GM12878 (cell line): ENCODE measurements at regions not wholly inside any gene's neighbourhood (a gene's known extent, or its start where the extent isn't known, plus 50 kb on each side); places are given as distances from the start of the nearest gene placed in this dataset.

Experiments
- ATAC-seq: fragments of 200-7000 bp; cut with Tn5 transposase; 3 replicates; pipeline ENCODE4 v1.9.1; 2020; ENCODE audit warnings: mild to moderate bottlenecking, moderate library complexity
- BruUV-seq: library from RNA; stranded (reverse); fragments of 400-500 nt; replicated peaks from 2 replicates; lab custom pipeline; 2021; lab: Mats Ljungman, UMichigan
- CTCF ChIA-PET: fragments of 300-600 bp; sonication (Branson Sonifier 250); formaldehyde crosslinking; extraction: SDS; loops from one replicate; lab custom pipeline; 2021; ENCODE audit warnings: inconsistent platforms; lab: Yijun Ruan, JAX
- POLR2A ChIA-PET: fragments of 350-600 bp; formaldehyde crosslinking; extraction: SDS; loops from one replicate; lab custom pipeline; 2021; ENCODE audit warnings: inconsistent platforms; lab: Charles Lee
- RAD21 ChIA-PET: fragments of 300-600 bp; sonication (Branson Sonifier 250); formaldehyde crosslinking; loops from one replicate; lab custom pipeline; 2023; ENCODE audit warnings: antibody characterized with exemption; ENCODE audit not compliant: unreplicated experiment; lab: Charles Lee
- SMC1A ChIA-PET: fragments of 300-600 bp; sonication (Branson Sonifier 250); formaldehyde crosslinking; loops from one replicate; lab custom pipeline; 2023; ENCODE audit not compliant: unreplicated experiment, uncharacterized antibody; lab: Charles Lee
- DNase-seq: peaks from one replicate; pipeline ENCODE4 v3.0.0-alpha.2; 2011; ENCODE audit warnings: low read depth, low spot score
- FAIRE-seq: peaks from 3 replicates; lab custom pipeline; 2011; peaks lifted over from hg19 to GRCh38; lab: Jason Lieb, UNC
- H2AFZ ChIP-seq: 2 replicates; pipeline ENCODE4 v1.6.0; 2011; ENCODE audit warnings: low read depth, low read length, control low read depth; ENCODE audit not compliant: control insufficient read depth
- H3K27ac ChIP-seq: 2 replicates; pipeline ENCODE4 v1.5.1; 2011; ENCODE audit warnings: control low read depth; ENCODE audit not compliant: control insufficient read depth, insufficient read depth
- H3K27me3 ChIP-seq, 2 experiments: replicated peaks in 1 of 2; 2 replicates each; pipeline versions ENCODE4 v1.6.0 to v1.6.1; 2011; ENCODE audit warnings: low read length in 1 of 2; ENCODE audit not compliant: control insufficient read depth in 2 of 2, insufficient read depth in 2 of 2
- H3K36me3 ChIP-seq, 2 experiments: 2 replicates each; pipeline ENCODE4 v1.5.1; 2011; ENCODE audit warnings: low read length in 1 of 2; ENCODE audit not compliant: control insufficient read depth in 2 of 2, insufficient read depth in 2 of 2
- H3K4me1 ChIP-seq: 2 replicates; pipeline ENCODE4 v1.6.1; 2011; ENCODE audit warnings: mild to moderate bottlenecking, low read length, moderate library complexity, mixed read lengths; ENCODE audit not compliant: control insufficient read depth, insufficient read depth
- H3K4me2 ChIP-seq: 2 replicates; pipeline ENCODE4 v1.6.0; 2011; ENCODE audit warnings: control low read depth; ENCODE audit not compliant: control insufficient read depth, insufficient read depth
- H3K4me3 ChIP-seq: fragments of 200-600 bp; sonication (generic); 2 replicates; pipeline ENCODE4 v1.5.1; 2016
- H3K79me2 ChIP-seq: 2 replicates; pipeline ENCODE4 v1.6.0; 2011; ENCODE audit warnings: low read length; ENCODE audit not compliant: control insufficient read depth, insufficient read depth
- H3K9ac ChIP-seq: 2 replicates; pipeline ENCODE4 v1.8.0; 2011; ENCODE audit warnings: low read length, control low read depth, mixed read lengths; ENCODE audit not compliant: control insufficient read depth, insufficient read depth
- H3K9me3 ChIP-seq: replicated peaks from 3 replicates; pipeline ENCODE4 v1.5.1; 2011; ENCODE audit warnings: mild to moderate bottlenecking, low read length; ENCODE audit not compliant: control insufficient read depth, insufficient read depth
- H4K20me1 ChIP-seq: 2 replicates; pipeline ENCODE4 v1.6.0; 2011; ENCODE audit not compliant: control insufficient read depth, insufficient read depth
- LARP7 ChIP-seq: fragments of 450-650 bp; IDR thresholded peaks from 2 replicates; pipeline ENCODE4 v1.6.1; 2017; ENCODE audit warnings: mild to moderate bottlenecking
- NFYA ChIP-seq: IDR thresholded peaks from 2 replicates; pipeline ENCODE4 v1.6.1; 2011; ENCODE audit warnings: low read depth, mild to moderate bottlenecking, low read length, improper control_type of control experiment, borderline replicate concordance
- WGBS: methylation state at CpG from one replicate; pipeline ENCODE4 v1.1.6; 2016; ENCODE audit warnings: low lambda C conversion rate; ENCODE audit not compliant: insufficient replicate concordance, insufficient coverage; ENCODE audit errors: missing lambda C conversion rate; 5-methylcytosine and 5-hydroxymethylcytosine counted together
- in situ Hi-C: fragments of 300-500 bp; cut with MboI; formaldehyde crosslinking; loops from 9 replicates; pipeline ENCODE4 v1.14.3; 2018; ENCODE audit warnings: mixed read lengths
- intact Hi-C: fragments of 100-400 bp; cut with micrococcal nuclease; formaldehyde crosslinking; loops from one replicate; pipeline ENCODE4 v1.14.2; 2022; ENCODE audit not compliant: unreplicated experiment
- TF ChIP-seq, protein P1 (sequence below): fragments of 450-650 bp; conservative IDR thresholded peaks from 2 replicates; pipeline ENCODE4 v1.6.1; 2017; ENCODE audit warnings: mild to moderate bottlenecking, moderate library complexity
- TF ChIP-seq, protein P2 (sequence below): fragments of 150-350 bp; IDR thresholded peaks from 2 replicates; pipeline ENCODE4 v1.6.1; 2014; ENCODE audit warnings: mild to moderate bottlenecking, low read depth, low read length

DNA sequence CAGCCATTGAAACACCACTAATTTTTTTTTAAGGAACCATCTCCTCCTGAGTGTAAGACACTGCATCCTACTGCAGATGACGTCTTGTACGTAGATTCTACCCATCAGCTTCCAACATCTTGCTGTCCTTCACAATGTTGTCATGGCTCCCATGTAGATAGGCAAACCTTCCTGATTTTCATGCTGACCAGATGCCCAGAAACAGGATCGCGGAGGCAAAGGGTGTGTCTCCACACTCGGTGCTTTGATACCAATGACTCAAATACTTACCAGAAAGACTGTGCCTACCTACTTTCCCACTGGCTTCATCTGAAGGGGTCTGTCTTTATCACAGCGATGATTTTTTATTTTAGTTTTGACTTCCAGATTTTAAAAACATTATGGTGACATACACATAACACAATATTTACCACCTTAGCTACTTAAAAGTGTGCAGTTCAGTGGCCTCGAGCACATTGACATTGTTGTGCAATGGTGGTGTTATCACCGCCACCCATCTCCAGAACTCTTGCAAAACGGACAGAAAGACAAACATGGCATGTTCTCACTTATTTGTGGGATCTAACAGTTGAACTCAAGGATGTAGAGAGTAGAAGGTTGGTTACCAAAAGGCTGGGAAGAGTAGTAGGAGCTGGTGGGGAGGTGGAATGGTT lies 94.0 kb upstream of the PEG3 start:
- Histone ChIP-seq H3K9me3 (no peaks in the 10 kb centered on the region; the same call in 2 of the 3 replicates), H3K4me1 (no peaks in the 10 kb centered on the region), H3K9ac (no peak overlapping the region), H3K4me2 (no peak overlapping the region), H3K27me3 (no peaks in the 10 kb centered on the region), H3K4me3 (no peak overlapping the region), H3K27ac (no peak overlapping the region), H4K20me1 (no peaks in the 10 kb centered on the region), H3K36me3 (no peaks in the 10 kb centered on the region), H2AFZ (no peak overlapping the region), H3K79me2 (no peaks in the 10 kb centered on the region)
- BruUV-seq, result no TSS peak
- ChIA-PET RAD21 (no interaction called here), POLR2A (no interaction called here), CTCF (no interaction called here), SMC1A (no interaction called here)
- in situ Hi-C loops (no loop called here), intact Hi-C loops (no loop called here)
- DNase-seq (no peak), FAIRE-seq (no peak), ATAC-seq (no peak)
- TF ChIP-seq, protein P1, sequence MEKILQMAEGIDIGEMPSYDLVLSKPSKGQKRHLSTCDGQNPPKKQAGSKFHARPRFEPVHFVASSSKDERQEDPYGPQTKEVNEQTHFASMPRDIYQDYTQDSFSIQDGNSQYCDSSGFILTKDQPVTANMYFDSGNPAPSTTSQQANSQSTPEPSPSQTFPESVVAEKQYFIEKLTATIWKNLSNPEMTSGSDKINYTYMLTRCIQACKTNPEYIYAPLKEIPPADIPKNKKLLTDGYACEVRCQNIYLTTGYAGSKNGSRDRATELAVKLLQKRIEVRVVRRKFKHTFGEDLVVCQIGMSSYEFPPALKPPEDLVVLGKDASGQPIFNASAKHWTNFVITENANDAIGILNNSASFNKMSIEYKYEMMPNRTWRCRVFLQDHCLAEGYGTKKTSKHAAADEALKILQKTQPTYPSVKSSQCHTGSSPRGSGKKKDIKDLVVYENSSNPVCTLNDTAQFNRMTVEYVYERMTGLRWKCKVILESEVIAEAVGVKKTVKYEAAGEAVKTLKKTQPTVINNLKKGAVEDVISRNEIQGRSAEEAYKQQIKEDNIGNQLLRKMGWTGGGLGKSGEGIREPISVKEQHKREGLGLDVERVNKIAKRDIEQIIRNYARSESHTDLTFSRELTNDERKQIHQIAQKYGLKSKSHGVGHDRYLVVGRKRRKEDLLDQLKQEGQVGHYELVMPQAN, result no peak
- no peak for TF ChIP-seq NFYA
- TF ChIP-seq LARP7, result no peak
- TF ChIP-seq, protein P2, sequence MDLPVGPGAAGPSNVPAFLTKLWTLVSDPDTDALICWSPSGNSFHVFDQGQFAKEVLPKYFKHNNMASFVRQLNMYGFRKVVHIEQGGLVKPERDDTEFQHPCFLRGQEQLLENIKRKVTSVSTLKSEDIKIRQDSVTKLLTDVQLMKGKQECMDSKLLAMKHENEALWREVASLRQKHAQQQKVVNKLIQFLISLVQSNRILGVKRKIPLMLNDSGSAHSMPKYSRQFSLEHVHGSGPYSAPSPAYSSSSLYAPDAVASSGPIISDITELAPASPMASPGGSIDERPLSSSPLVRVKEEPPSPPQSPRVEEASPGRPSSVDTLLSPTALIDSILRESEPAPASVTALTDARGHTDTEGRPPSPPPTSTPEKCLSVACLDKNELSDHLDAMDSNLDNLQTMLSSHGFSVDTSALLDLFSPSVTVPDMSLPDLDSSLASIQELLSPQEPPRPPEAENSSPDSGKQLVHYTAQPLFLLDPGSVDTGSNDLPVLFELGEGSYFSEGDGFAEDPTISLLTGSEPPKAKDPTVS, result no peak
- 22% methylated on average over 9 of the region's 9 CpGs for WGBS
